ENCODE measurements at regions not wholly inside any gene's neighbourhood (a gene's known extent, or its start where the extent isn't known, plus 50 kb on each side); places are given as distances from the start of the nearest gene placed in this dataset.

- DNase-seq = no peak
- no peak for ATAC-seq
- no peak for TF ChIP-seq CTCF (IDR thresholded peaks at IDR 0.05)
- intact Hi-C loops (cut with DNase I, micrococcal nuclease) = no loop called here
- H3K36me3 ChIP-seq (ENCODE audit: low read depth) = no peaks in the 10 kb centered on the region
- no peak overlapping the region for H3K4me3 ChIP-seq
- H3K4me1 ChIP-seq (ENCODE audit: low read depth) = no peaks in the 10 kb centered on the region
- H3K9me3 ChIP-seq = no peaks in the 10 kb centered on the region
Measured at GRCh38 chr3:104606812-104607211, 759.9 kb upstream of the ALCAM start.

GRCh38 chr3:104610730-104611652 is 755.7 kb upstream of the ALCAM start:
- Histone ChIP-seq H3K9me3 (no peaks in the 10 kb centered on the region), H3K36me3 (ENCODE audit: low read depth) (no peaks in the 10 kb centered on the region), H3K4me1 (ENCODE audit: low read depth) (no peaks in the 10 kb centered on the region), H3K4me3 (no peak overlapping the region)
- no peak for TF ChIP-seq CTCF (IDR thresholded peaks at IDR 0.05)
- no peak for DNase-seq
- intact Hi-C loops (cut with DNase I, micrococcal nuclease) = no loop called here
- peak; percentile 45 for ATAC-seq

- no peak overlapping the region for H3K4me3 ChIP-seq
- DNase-seq (peak in 1 of 3 donors; percentile 34), ATAC-seq (peak; percentile 70)
- intact Hi-C loops (cut with DNase I, micrococcal nuclease) = no loop called here
- no peaks in the 10 kb centered on the region for H3K36me3 ChIP-seq (ENCODE audit: low read depth)
- no peaks in the 10 kb centered on the region for H3K9me3 ChIP-seq
- no peak for TF ChIP-seq CTCF (IDR thresholded peaks at IDR 0.05)
- H3K4me1 ChIP-seq (ENCODE audit: low read depth) = no peaks in the 10 kb centered on the region
Measured at GRCh38 chr3:104612218-104612617, 754.5 kb upstream of the ALCAM start.

GRCh38 chr3:104614564-104614963 is 752.1 kb upstream of the ALCAM start:
- Histone ChIP-seq H3K9me3 (no peaks in the 10 kb centered on the region), H3K4me1 (ENCODE audit: low read depth) (no peaks in the 10 kb centered on the region), H3K36me3 (ENCODE audit: low read depth) (no peaks in the 10 kb centered on the region), H3K4me3 (no peak overlapping the region)
- TF ChIP-seq CTCF (IDR thresholded peaks at IDR 0.05) = no peak
- ATAC-seq (no peak), DNase-seq (no peak)
- intact Hi-C loops (cut with DNase I, micrococcal nuclease) = no loop called here

GRCh38 chr3:104628185-104628789 is 738.4 kb upstream of the ALCAM start:
- DNase-seq (no peak), ATAC-seq (peak; percentile 58)
- no peaks in the 10 kb centered on the region for H3K36me3 ChIP-seq (ENCODE audit: low read depth)
- intact Hi-C loops (cut with DNase I, micrococcal nuclease) = no loop called here
- H3K9me3 ChIP-seq = no peaks in the 10 kb centered on the region
- TF ChIP-seq CTCF (IDR thresholded peaks at IDR 0.05) = peak; percentile 14
- no peak overlapping the region for H3K4me3 ChIP-seq
- no peaks in the 10 kb centered on the region for H3K4me1 ChIP-seq (ENCODE audit: low read depth)
